GM12878 (cell line): ENCODE measurements at regions not wholly inside any gene's neighbourhood (a gene's known extent, or its start where the extent isn't known, plus 50 kb on each side); places are given as distances from the start of the nearest gene placed in this dataset.
A peak's percentile ranks its signal among the peaks of the same experiment; 100 is the strongest.

Experiments used
- ATAC-seq: fragments of 200-7000 bp; cut with Tn5 transposase; 3 replicates; pipeline ENCODE4 v1.9.1; 2020; ENCODE audit warnings: mild to moderate bottlenecking, moderate library complexity
- BruUV-seq: library from RNA; stranded (reverse); fragments of 400-500 nt; replicated peaks from 2 replicates; lab custom pipeline; 2021; lab: Mats Ljungman, UMichigan
- CTCF ChIA-PET: fragments of 300-600 bp; sonication (Branson Sonifier 250); formaldehyde crosslinking; extraction: SDS; loops from one replicate; lab custom pipeline; 2021; ENCODE audit warnings: inconsistent platforms; lab: Yijun Ruan, JAX
- POLR2A ChIA-PET: fragments of 350-600 bp; formaldehyde crosslinking; extraction: SDS; loops from one replicate; lab custom pipeline; 2021; ENCODE audit warnings: inconsistent platforms; lab: Charles Lee
- RAD21 ChIA-PET: fragments of 300-600 bp; sonication (Branson Sonifier 250); formaldehyde crosslinking; loops from one replicate; lab custom pipeline; 2023; ENCODE audit warnings: antibody characterized with exemption; ENCODE audit not compliant: unreplicated experiment; lab: Charles Lee
- SMC1A ChIA-PET: fragments of 300-600 bp; sonication (Branson Sonifier 250); formaldehyde crosslinking; loops from one replicate; lab custom pipeline; 2023; ENCODE audit not compliant: unreplicated experiment, uncharacterized antibody; lab: Charles Lee
- DNase-seq: peaks from one replicate; pipeline ENCODE4 v3.0.0-alpha.2; 2011; ENCODE audit warnings: low read depth, low spot score
- FAIRE-seq: peaks from 3 replicates; lab custom pipeline; 2011; peaks lifted over from hg19 to GRCh38; lab: Jason Lieb, UNC
- H2AFZ ChIP-seq: 2 replicates; pipeline ENCODE4 v1.6.0; 2011; ENCODE audit warnings: low read depth, low read length, control low read depth; ENCODE audit not compliant: control insufficient read depth
- H3K27ac ChIP-seq: 2 replicates; pipeline ENCODE4 v1.5.1; 2011; ENCODE audit warnings: control low read depth; ENCODE audit not compliant: control insufficient read depth, insufficient read depth
- H3K27me3 ChIP-seq, 2 experiments: replicated peaks in 1 of 2; 2 replicates each; pipeline versions ENCODE4 v1.6.0 to v1.6.1; 2011; ENCODE audit warnings: low read length in 1 of 2; ENCODE audit not compliant: control insufficient read depth in 2 of 2, insufficient read depth in 2 of 2
- H3K36me3 ChIP-seq, 2 experiments: 2 replicates each; pipeline ENCODE4 v1.5.1; 2011; ENCODE audit warnings: low read length in 1 of 2; ENCODE audit not compliant: control insufficient read depth in 2 of 2, insufficient read depth in 2 of 2
- H3K4me1 ChIP-seq: 2 replicates; pipeline ENCODE4 v1.6.1; 2011; ENCODE audit warnings: mild to moderate bottlenecking, low read length, moderate library complexity, mixed read lengths; ENCODE audit not compliant: control insufficient read depth, insufficient read depth
- H3K4me2 ChIP-seq: 2 replicates; pipeline ENCODE4 v1.6.0; 2011; ENCODE audit warnings: control low read depth; ENCODE audit not compliant: control insufficient read depth, insufficient read depth
- H3K4me3 ChIP-seq: fragments of 200-600 bp; sonication (generic); 2 replicates; pipeline ENCODE4 v1.5.1; 2016
- H3K79me2 ChIP-seq: 2 replicates; pipeline ENCODE4 v1.6.0; 2011; ENCODE audit warnings: low read length; ENCODE audit not compliant: control insufficient read depth, insufficient read depth
- H3K9ac ChIP-seq: 2 replicates; pipeline ENCODE4 v1.8.0; 2011; ENCODE audit warnings: low read length, control low read depth, mixed read lengths; ENCODE audit not compliant: control insufficient read depth, insufficient read depth
- H3K9me3 ChIP-seq: replicated peaks from 3 replicates; pipeline ENCODE4 v1.5.1; 2011; ENCODE audit warnings: mild to moderate bottlenecking, low read length; ENCODE audit not compliant: control insufficient read depth, insufficient read depth
- H4K20me1 ChIP-seq: 2 replicates; pipeline ENCODE4 v1.6.0; 2011; ENCODE audit not compliant: control insufficient read depth, insufficient read depth
- ASH2L ChIP-seq: fragments of 300-600, 200-600 bp; sonication (generic); IDR thresholded peaks from 2 replicates; pipeline ENCODE4 v1.6.1; 2017; ENCODE audit warnings: low read depth, mild to moderate bottlenecking, borderline replicate concordance
- ATF7 ChIP-seq: fragments of 450-650 bp; IDR thresholded peaks from 2 replicates; pipeline ENCODE4 v1.6.1; 2016; ENCODE audit warnings: low read depth, mild to moderate bottlenecking
- CBX3 ChIP-seq: fragments of 200-600 bp; sonication (generic); IDR thresholded peaks from 2 replicates; pipeline ENCODE4 v1.6.1; 2016; ENCODE audit warnings: low read depth, borderline replicate concordance
- KLF5 ChIP-seq: fragments of 450-650 bp; IDR thresholded peaks from 2 replicates; pipeline ENCODE4 v1.6.1; 2014; ENCODE audit warnings: mild to moderate bottlenecking; ENCODE audit not compliant: partially characterized antibody
- MLLT1 ChIP-seq: fragments of 450-650 bp; IDR thresholded peaks from 2 replicates; pipeline ENCODE4 v1.6.1; 2016; ENCODE audit warnings: mild to moderate bottlenecking
- MTA3 ChIP-seq: IDR thresholded peaks from 2 replicates; pipeline ENCODE4 v1.6.1; 2012; ENCODE audit warnings: low read length, inconsistent platforms, borderline replicate concordance
- MYB ChIP-seq: fragments of 150-350 bp; IDR thresholded peaks from 2 replicates; pipeline ENCODE4 v1.6.1; 2014; ENCODE audit warnings: mild to moderate bottlenecking, low read depth, low read length, borderline replicate concordance
- NBN ChIP-seq: fragments of 450-650 bp; IDR thresholded peaks from 2 replicates; pipeline ENCODE4 v1.6.1; 2016
- RELB ChIP-seq: fragments of 450-650 bp; IDR thresholded peaks from 2 replicates; pipeline ENCODE4 v1.6.1; 2017; ENCODE audit warnings: low read depth, mild to moderate bottlenecking, moderate library complexity
- ZNF687 ChIP-seq: fragments of 450-650 bp; IDR thresholded peaks from 2 replicates; pipeline ENCODE4 v1.6.1; 2017; ENCODE audit warnings: mild to moderate bottlenecking, moderate library complexity
- ZZZ3 ChIP-seq: IDR thresholded peaks from 2 replicates; pipeline ENCODE4 v1.6.1; 2011; ENCODE audit warnings: low read depth; ENCODE audit not compliant: control insufficient read depth, insufficient read length
- WGBS: methylation state at CpG from one replicate; pipeline ENCODE4 v1.1.6; 2016; ENCODE audit warnings: low lambda C conversion rate; ENCODE audit not compliant: insufficient replicate concordance, insufficient coverage; ENCODE audit errors: missing lambda C conversion rate; 5-methylcytosine and 5-hydroxymethylcytosine counted together
- in situ Hi-C: fragments of 300-500 bp; cut with MboI; formaldehyde crosslinking; loops from 9 replicates; pipeline ENCODE4 v1.14.3; 2018; ENCODE audit warnings: mixed read lengths
- intact Hi-C: fragments of 100-400 bp; cut with micrococcal nuclease; formaldehyde crosslinking; loops from one replicate; pipeline ENCODE4 v1.14.2; 2022; ENCODE audit not compliant: unreplicated experiment

DNA sequence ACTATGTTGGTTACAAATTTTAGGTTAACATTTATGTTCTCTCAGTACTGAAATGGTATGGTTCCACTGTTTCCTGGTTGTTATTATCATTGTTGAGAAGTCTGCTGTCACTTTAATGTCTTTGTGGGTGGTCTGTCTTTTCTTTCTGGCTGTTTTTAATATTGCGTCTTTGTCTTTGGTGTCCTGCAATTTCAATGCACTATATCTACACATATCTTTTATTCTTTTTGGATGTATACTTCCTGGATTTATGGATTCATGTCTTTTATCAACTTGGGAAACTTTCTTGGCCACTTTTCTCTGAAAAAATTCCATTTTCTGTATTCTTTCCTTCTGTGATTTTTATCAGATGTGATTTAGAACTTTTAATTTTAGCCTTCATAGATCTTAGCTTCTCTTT is 250.2 kb downstream of the BUB3 start:
- peaks cover 43% of the 10 kb centered on the region for H3K4me1 ChIP-seq
- SMC1A ChIA-PET: no interaction called here
- WGBS: 100% methylated on average over 1 of the region's 1 CpG
- intact Hi-C loops (no loop called here), in situ Hi-C loops (no loop called here)
- H3K79me2 ChIP-seq: no peaks in the 10 kb centered on the region
- DNase-seq (no peak), ATAC-seq (no peak), FAIRE-seq (no peak)
- no peaks in the 10 kb centered on the region for H4K20me1 ChIP-seq
- H3K27ac ChIP-seq: no peak overlapping the region
- no peak overlapping the region for H3K4me3 ChIP-seq
- H3K36me3 ChIP-seq: no peaks in the 10 kb centered on the region
- no TSS peak for BruUV-seq
- peaks cover 25% of the 10 kb centered on the region for H3K9me3 ChIP-seq
- TF ChIP-seq MTA3: no peak
- TF ChIP-seq ATF7: peak; percentile 37; the same call in 1 of the 2 replicates
- no peak for TF ChIP-seq ZZZ3
- no peak for TF ChIP-seq MYB
- peak; percentile 75 for TF ChIP-seq RELB
- peak; percentile 87; the same call in 1 of the 2 replicates for TF ChIP-seq CBX3
- peak; percentile 62; the same call in 1 of the 2 replicates for TF ChIP-seq NBN
- no peak for TF ChIP-seq ZNF687
- peak; percentile 90 for TF ChIP-seq KLF5
- no peak for TF ChIP-seq ASH2L
- peak; percentile 65; the same call in 1 of the 2 replicates for TF ChIP-seq MLLT1
- TF ChIP-seq, all 136 proteins: peak for 6
- no peak overlapping the region for H3K9ac ChIP-seq
- H3K4me2 ChIP-seq: no peak overlapping the region
- POLR2A ChIA-PET: no interaction called here
- RAD21 ChIA-PET: no interaction called here
- H2AFZ ChIP-seq: no peak overlapping the region
- H3K27me3 ChIP-seq: no peaks in the 10 kb centered on the region
- CTCF ChIA-PET: interaction anchor here (0.6 kb wide), 1 partner anchor 51 kb away, joined by 3 read pairs; no protein-coding TSS in a partner anchor
